ENCODE measurements at regions not wholly inside any gene's neighbourhood (a gene's known extent, or its start where the extent isn't known, plus 50 kb on each side); places are given as distances from the start of the nearest gene placed in this dataset.

GRCh38 chr12:92506460-92506859, 196.3 kb upstream of the PLEKHG7 start:
- H3K27ac Mint-ChIP-seq: peak overlapping the region; percentile 94
- ATAC-seq (replicated peaks): no peak
- no peak for DNase-seq
- H3K27me3 Mint-ChIP-seq: no peaks in the 10 kb centered on the region
- H3K9me3 Mint-ChIP-seq: peaks cover 0 to 2% of the 10 kb centered on the region in 2 donors
- H3K4me3 Mint-ChIP-seq: peak overlapping the region; percentile 77 to 82
- peaks cover 40 to 70% of the 10 kb centered on the region in 2 donors for H3K4me1 Mint-ChIP-seq
- peaks cover 2 to 9% of the 10 kb centered on the region in 2 donors for H3K36me3 Mint-ChIP-seq

GRCh38 chr12:92505254-92506231, 197.2 kb upstream of the PLEKHG7 start:
- DNase-seq (no peak), ATAC-seq (replicated peaks) (peak; percentile 46 to 49)
- peaks cover 40 to 68% of the 10 kb centered on the region in 2 donors for H3K4me1 Mint-ChIP-seq
- H3K9me3 Mint-ChIP-seq: peaks cover 0 to 2% of the 10 kb centered on the region in 2 donors
- peaks cover 2 to 9% of the 10 kb centered on the region in 2 donors for H3K36me3 Mint-ChIP-seq
- H3K27ac Mint-ChIP-seq: peak overlapping the region; percentile 94
- H3K4me3 Mint-ChIP-seq: peak overlapping the region; percentile 77 to 82
- H3K27me3 Mint-ChIP-seq: no peaks in the 10 kb centered on the region

GRCh38 chr12:92504594-92504981, 198.2 kb upstream of the PLEKHG7 start:
- Mint-ChIP-seq H3K4me3 (no peak overlapping the region), H3K27ac (peak overlapping the region; percentile 73), H3K9me3 (no peaks in the 10 kb centered on the region), H3K36me3 (peaks cover 0 to 4% of the 10 kb centered on the region in 2 donors), H3K4me1 (peaks cover 40 to 64% of the 10 kb centered on the region in 2 donors), H3K27me3 (no peaks in the 10 kb centered on the region)
- DNase-seq (no peak), ATAC-seq (replicated peaks) (no peak)

DNA sequence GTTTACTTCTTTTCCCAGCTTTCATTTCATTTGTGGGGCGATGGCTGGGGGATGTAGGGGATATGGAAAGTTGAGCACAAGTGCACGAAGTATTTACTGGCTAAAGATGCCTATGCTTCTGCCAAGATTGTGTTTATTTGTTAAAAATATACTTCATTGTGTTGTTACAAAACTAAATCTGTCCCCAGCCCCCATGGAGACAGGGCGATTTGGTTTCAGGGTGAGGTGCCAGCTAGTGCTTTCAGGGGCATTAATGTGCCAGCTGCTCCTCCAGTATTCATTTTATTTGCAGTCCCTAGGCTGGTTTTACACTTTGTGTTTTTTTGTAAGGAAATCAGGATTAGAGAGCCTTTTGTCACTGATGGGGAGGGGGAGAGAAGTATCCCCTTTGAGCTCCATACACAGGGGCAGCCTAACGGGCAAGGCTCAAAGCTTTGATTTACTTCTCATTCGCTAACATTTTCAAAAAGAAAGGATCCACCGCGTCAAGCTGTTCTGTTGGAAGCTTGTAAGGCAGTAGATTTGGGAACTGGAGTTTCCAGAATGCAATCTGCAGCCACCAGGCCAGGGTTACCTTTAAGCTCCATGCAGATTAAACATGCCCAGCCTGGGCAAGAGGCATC, 198.7 kb upstream of the PLEKHG7 start:
- ATAC-seq (replicated peaks): no peak
- peak overlapping the region; percentile 98 for H3K27ac Mint-ChIP-seq

DNA sequence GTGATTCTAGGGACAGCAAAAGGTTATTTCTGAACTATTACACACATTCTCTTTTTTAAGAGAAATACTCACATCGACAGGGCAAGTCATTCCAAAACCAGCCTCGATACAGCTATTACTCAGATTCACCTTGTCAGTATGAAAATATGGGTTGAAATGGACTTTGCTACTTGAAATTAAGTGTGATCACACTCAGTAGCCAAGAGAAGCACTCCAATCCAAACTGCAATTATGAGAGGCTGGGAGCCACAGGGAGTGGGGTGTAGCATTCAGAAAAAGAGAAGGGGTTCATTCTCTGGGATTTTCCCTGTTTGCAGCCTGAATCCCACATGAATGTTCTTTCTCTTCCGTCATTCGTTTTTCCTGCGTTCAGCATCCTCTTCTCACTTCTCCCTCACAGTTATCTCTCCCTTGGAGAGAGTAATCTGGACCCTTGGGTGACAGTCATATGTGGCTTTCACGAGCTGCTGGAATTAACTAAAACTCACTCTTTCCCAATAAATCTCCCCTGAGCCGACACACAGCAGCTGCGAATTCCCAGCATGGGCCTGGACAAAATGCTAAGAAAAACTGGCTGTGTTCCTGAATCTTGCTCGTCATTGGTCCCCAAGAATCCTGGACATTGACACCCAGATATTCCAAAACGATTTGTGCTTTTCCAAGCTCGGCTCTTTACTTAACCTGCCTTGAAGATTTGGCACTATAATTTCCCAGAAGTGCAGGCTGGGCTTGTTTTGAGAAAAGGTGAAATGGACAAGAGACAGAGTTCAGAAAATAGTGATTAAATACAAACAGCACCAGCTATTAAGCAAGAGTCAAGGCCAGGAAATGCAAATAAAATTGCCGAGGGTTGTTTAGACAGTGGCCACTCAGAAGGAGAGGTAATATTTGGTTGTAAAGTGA, 199.5 kb upstream of the PLEKHG7 start:
- Mint-ChIP-seq H3K27ac (peak overlapping the region; percentile 98), H3K4me3 (peak overlapping the region; percentile 71 to 76), H3K27me3 (no peaks in the 10 kb centered on the region), H3K4me1 (peaks cover 40 to 62% of the 10 kb centered on the region in 2 donors), H3K36me3 (peaks cover 0 to 3% of the 10 kb centered on the region in 2 donors), H3K9me3 (no peaks in the 10 kb centered on the region)
- ATAC-seq (replicated peaks): peak; percentile 71 to 75
- peak; percentile 65 for DNase-seq

More for the DNA sequence above, 198.7 kb upstream of the PLEKHG7 start:
- peaks cover 0 to 4% of the 10 kb centered on the region in 2 donors for H3K36me3 Mint-ChIP-seq
- H3K9me3 Mint-ChIP-seq: no peaks in the 10 kb centered on the region
- H3K27me3 Mint-ChIP-seq: no peaks in the 10 kb centered on the region
- peak overlapping the region; percentile 15 to 42 for H3K4me3 Mint-ChIP-seq
- DNase-seq: no peak
- H3K4me1 Mint-ChIP-seq: peaks cover 40 to 64% of the 10 kb centered on the region in 2 donors

DNA sequence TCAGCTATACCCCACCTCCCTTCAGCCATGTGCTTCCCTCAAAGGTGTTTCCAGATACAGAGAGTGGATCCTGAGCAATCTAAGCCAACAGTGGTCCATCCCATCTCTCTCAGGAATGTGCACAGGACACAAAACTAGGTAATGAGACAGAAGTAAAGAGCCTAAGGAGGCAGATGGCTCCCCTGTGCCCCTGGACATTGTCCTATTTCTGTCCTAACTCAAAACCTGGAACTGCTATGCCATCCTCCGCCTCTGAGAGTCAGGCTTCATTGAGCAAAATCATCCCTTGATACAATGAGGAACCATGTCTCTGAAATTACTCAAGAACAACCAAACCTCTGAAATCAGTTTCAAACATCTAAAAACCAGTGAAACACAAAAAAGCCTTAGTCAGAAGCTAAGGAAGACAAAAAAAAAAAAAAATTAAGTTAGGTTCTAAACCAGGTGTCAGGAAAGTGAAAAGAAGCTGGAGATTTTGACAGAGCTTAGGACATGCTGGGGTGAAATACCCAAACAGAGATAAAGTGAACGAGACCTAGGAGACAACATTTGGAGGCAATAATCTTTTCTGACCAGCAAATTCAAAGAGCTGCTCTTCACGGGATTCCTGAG, 200.3 kb upstream of the PLEKHG7 start:
- H3K9me3 Mint-ChIP-seq: no peaks in the 10 kb centered on the region
- no peaks in the 10 kb centered on the region for H3K36me3 Mint-ChIP-seq
- peak overlapping the region; percentile 98 for H3K27ac Mint-ChIP-seq
- ATAC-seq (replicated peaks) (peak; percentile 67 to 69), DNase-seq (no peak)
- H3K4me1 Mint-ChIP-seq: peaks cover 37 to 54% of the 10 kb centered on the region in 2 donors
- peak overlapping the region; percentile 71 to 76 for H3K4me3 Mint-ChIP-seq
- H3K27me3 Mint-ChIP-seq: no peaks in the 10 kb centered on the region

DNA sequence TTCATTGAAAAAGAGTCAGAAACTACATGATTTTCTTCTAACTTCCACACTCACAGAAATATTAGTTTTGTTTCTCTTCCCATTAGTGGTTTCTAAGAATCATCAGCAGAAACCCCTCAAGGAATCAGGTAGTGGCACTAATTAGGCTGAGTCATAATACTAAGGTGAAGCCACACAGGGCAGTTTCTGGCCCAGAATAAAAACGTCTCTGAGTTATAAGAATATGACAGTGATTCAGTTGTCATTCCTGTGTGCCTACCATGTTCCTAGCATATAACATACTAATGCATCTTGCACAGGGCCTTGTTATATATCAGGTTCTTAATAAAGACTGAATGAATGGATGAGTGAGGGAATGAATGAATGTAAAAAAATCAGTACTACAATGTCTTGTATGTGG, 206.0 kb upstream of the PLEKHG7 start:
- ATAC-seq (replicated peaks) (peak; percentile 66 to 75), DNase-seq (no peak)
- Mint-ChIP-seq H3K4me3 (no peak overlapping the region), H3K27me3 (no peaks in the 10 kb centered on the region), H3K4me1 (peaks cover 35 to 48% of the 10 kb centered on the region in 2 donors), H3K27ac (peak overlapping the region; percentile 2), H3K36me3 (peaks cover 6 to 11% of the 10 kb centered on the region in 2 donors), H3K9me3 (peaks cover 7 to 8% of the 10 kb centered on the region in 2 donors)

GRCh38 chr12:92495108-92495507, 207.7 kb upstream of the PLEKHG7 start:
- Mint-ChIP-seq H3K27me3 (no peaks in the 10 kb centered on the region), H3K4me1 (peaks cover 35 to 54% of the 10 kb centered on the region in 2 donors), H3K9me3 (peaks cover 11 to 12% of the 10 kb centered on the region in 2 donors), H3K4me3 (no peak overlapping the region), H3K27ac (peak overlapping the region; percentile 72), H3K36me3 (peaks cover 11 to 16% of the 10 kb centered on the region in 2 donors)
- no peak for DNase-seq
- peak in 1 of 2 donors; percentile 31 for ATAC-seq (replicated peaks)

- Mint-ChIP-seq H3K36me3 (peaks cover 11 to 16% of the 10 kb centered on the region in 2 donors), H3K4me1 (peaks cover 41 to 65% of the 10 kb centered on the region in 2 donors), H3K27me3 (no peaks in the 10 kb centered on the region), H3K27ac (peak overlapping the region; percentile 87), H3K9me3 (peaks cover 11 to 12% of the 10 kb centered on the region in 2 donors), H3K4me3 (peak overlapping the region; percentile 0 to 39)
- ATAC-seq (replicated peaks): peak; percentile 75 to 82
- no peak for DNase-seq
Observed at GRCh38 chr12:92493816-92494215, 209.0 kb upstream of the PLEKHG7 start.

DNA sequence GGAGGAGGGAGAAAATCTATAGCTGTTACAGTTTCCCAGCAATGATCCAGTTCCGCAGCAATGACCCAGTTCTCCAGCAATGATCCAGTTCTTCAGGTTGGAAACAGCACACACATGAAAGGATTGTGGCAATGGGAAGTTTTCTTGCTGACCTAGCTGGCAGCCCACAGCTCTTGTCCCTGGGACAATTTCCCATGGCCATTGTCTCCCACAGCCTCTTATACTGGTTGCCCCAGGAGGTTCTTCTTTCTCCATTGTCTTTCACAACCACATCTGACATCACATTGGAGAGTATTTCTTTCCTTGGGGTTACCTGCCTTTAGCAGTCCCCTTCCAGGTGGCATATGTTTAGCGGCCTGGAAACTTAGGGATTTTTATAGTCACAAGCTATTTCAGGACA, 209.8 kb upstream of the PLEKHG7 start:
- H3K27ac Mint-ChIP-seq: peak overlapping the region; percentile 87
- peaks cover 42 to 71% of the 10 kb centered on the region in 2 donors for H3K4me1 Mint-ChIP-seq
- DNase-seq: no peak
- H3K27me3 Mint-ChIP-seq: no peaks in the 10 kb centered on the region
- ATAC-seq (replicated peaks): no peak
- no peak overlapping the region for H3K4me3 Mint-ChIP-seq
- H3K36me3 Mint-ChIP-seq: peaks cover 11 to 16% of the 10 kb centered on the region in 2 donors
- peaks cover 11 to 12% of the 10 kb centered on the region in 2 donors for H3K9me3 Mint-ChIP-seq

- peaks cover 42 to 72% of the 10 kb centered on the region in 2 donors for H3K4me1 Mint-ChIP-seq
- no peak for ATAC-seq (replicated peaks)
- H3K9me3 Mint-ChIP-seq: peaks cover 11 to 12% of the 10 kb centered on the region in 2 donors
- H3K36me3 Mint-ChIP-seq: peaks cover 11 to 16% of the 10 kb centered on the region in 2 donors
- H3K27me3 Mint-ChIP-seq: no peaks in the 10 kb centered on the region
- no peak for DNase-seq
- H3K27ac Mint-ChIP-seq: peak overlapping the region; percentile 56
- no peak overlapping the region for H3K4me3 Mint-ChIP-seq
Observed at GRCh38 chr12:92492291-92492690, 210.5 kb upstream of the PLEKHG7 start.

DNA sequence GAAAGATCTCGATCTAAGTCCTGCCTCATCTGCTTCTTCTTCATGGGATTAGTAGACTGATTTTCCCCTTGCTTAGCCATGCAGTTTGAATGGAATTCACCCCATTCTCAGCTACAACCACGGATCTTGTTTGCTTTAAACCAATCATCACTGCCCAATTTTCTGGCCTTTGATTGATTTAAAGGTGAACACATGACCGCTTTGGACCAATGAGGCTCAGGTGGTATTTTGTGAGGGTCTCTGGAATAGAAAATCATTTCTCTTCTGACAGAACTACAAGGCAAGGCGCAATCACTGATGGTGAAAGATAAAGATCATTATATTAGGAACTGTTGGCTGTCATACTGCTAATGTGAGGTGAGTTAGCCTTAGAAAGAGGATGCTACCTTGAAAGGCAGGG, 213.0 kb upstream of the PLEKHG7 start:
- DNase-seq (no peak), ATAC-seq (replicated peaks) (no peak)
- H3K27me3 Mint-ChIP-seq: no peaks in the 10 kb centered on the region
- H3K4me1 Mint-ChIP-seq: peaks cover 40 to 74% of the 10 kb centered on the region in 2 donors
- peaks cover 11 to 12% of the 10 kb centered on the region in 2 donors for H3K9me3 Mint-ChIP-seq
- H3K27ac Mint-ChIP-seq: peak overlapping the region; percentile 79
- peaks cover 11 to 16% of the 10 kb centered on the region in 2 donors for H3K36me3 Mint-ChIP-seq
- no peak overlapping the region for H3K4me3 Mint-ChIP-seq

DNA sequence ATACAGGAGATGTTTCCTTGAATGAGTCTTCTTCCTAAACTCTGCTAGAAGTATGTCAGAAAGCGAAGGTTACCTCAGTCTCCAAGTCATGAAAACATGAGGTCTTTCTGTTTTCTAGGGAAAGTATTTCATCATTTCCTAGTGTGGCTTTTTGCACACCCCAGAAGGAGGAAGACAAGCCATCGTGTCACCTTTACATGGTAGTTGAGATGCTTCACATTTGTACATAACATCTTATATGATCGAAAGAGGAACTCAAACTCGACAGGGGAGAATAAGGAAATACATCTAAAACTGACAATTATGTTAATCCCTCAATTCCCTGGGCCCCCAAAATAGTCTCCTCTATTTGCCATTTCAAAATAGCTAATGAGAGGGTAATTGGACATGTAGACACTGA, 214.1 kb upstream of the PLEKHG7 start:
- H3K27ac Mint-ChIP-seq: peak overlapping the region; percentile 81
- no peak for DNase-seq
- peaks cover 9 to 11% of the 10 kb centered on the region in 2 donors for H3K9me3 Mint-ChIP-seq
- no peaks in the 10 kb centered on the region for H3K27me3 Mint-ChIP-seq
- H3K4me3 Mint-ChIP-seq: no peak overlapping the region
- ATAC-seq (replicated peaks): peak; percentile 75 to 81
- H3K36me3 Mint-ChIP-seq: peaks cover 11 to 15% of the 10 kb centered on the region in 2 donors
- H3K4me1 Mint-ChIP-seq: peaks cover 36 to 68% of the 10 kb centered on the region in 2 donors
